HG03135 (cell line): ENCODE measurements at regions not wholly inside any gene's neighbourhood (a gene's known extent, or its start where the extent isn't known, plus 50 kb on each side); places are given as distances from the start of the nearest gene placed in this dataset.

ENCODE experiments used
- ATAC-seq: cut with Tn5 transposase; IDR thresholded peaks from one replicate; pipeline ENCODE4 v1.9.1; 2021; ENCODE audit warnings: mild to moderate bottlenecking, moderate library complexity; ENCODE audit not compliant: unreplicated experiment

GRCh38 chr5:23012842-23013241 lies 159.7 kb upstream of the CDH12 start:
- ATAC-seq = no peak

- ATAC-seq = no peak
Observed at GRCh38 chr5:23007762-23008161, 154.6 kb upstream of the CDH12 start.

- no peak for ATAC-seq
Observed at GRCh38 chr5:23007236-23007635, 154.1 kb upstream of the CDH12 start.

GRCh38 chr5:23001120-23001519 lies 148.0 kb upstream of the CDH12 start:
- no peak for ATAC-seq

GRCh38 chr5:22998774-22999173 lies 145.6 kb upstream of the CDH12 start:
- ATAC-seq = no peak

- ATAC-seq = no peak
Observed at GRCh38 chr5:22998362-22998761, 145.2 kb upstream of the CDH12 start.

- no peak for ATAC-seq
Observed at GRCh38 chr5:22988937-22989336, 135.8 kb upstream of the CDH12 start.

- no peak for ATAC-seq
Observed at GRCh38 chr5:22986281-22986680, 133.1 kb upstream of the CDH12 start.

GRCh38 chr5:22985446-22985845 lies 132.3 kb upstream of the CDH12 start:
- no peak for ATAC-seq

GRCh38 chr5:22970956-22971618 lies 117.9 kb upstream of the CDH12 start:
- no peak for ATAC-seq

- ATAC-seq = no peak
Observed at GRCh38 chr5:22970491-22970890, 117.3 kb upstream of the CDH12 start.

GRCh38 chr5:22968386-22968785 lies 115.2 kb upstream of the CDH12 start:
- no peak for ATAC-seq

- ATAC-seq = no peak
Observed at GRCh38 chr5:22965960-22966359, 112.8 kb upstream of the CDH12 start.

- no peak for ATAC-seq
Observed at GRCh38 chr5:22964632-22965031, 111.5 kb upstream of the CDH12 start.

GRCh38 chr5:22958462-22959262 lies 105.5 kb upstream of the CDH12 start:
- ATAC-seq = no peak

- no peak for ATAC-seq
Observed at GRCh38 chr5:22947921-22948320, 94.8 kb upstream of the CDH12 start.

GRCh38 chr5:22938362-22938761 lies 85.2 kb upstream of the CDH12 start:
- no peak for ATAC-seq

- ATAC-seq = no peak
Observed at GRCh38 chr5:22928821-22929482, 75.8 kb upstream of the CDH12 start.

- no peak for ATAC-seq
Observed at GRCh38 chr5:22926574-22926973, 73.4 kb upstream of the CDH12 start.

GRCh38 chr5:22918511-22918910 lies 65.4 kb upstream of the CDH12 start:
- no peak for ATAC-seq

- ATAC-seq = no peak
Observed at GRCh38 chr5:22916393-22916792, 63.2 kb upstream of the CDH12 start.

GRCh38 chr5:22911019-22911418 lies 57.9 kb upstream of the CDH12 start:
- ATAC-seq = no peak
